K562 (cell line): ENCODE measurements at regions not wholly inside any gene's neighbourhood (a gene's known extent, or its start where the extent isn't known, plus 50 kb on each side); places are given as distances from the start of the nearest gene placed in this dataset.

Experiments
- ARNT ChIP-seq, 2 experiments: fragments of 450-650 bp; IDR thresholded peaks; 2 replicates each; pipeline ENCODE4 v1.6.1; 2016; ENCODE audit warnings: mild to moderate bottlenecking in 1 of 2
- BHLHE40 ChIP-seq: IDR thresholded peaks from 2 replicates; pipeline ENCODE4 v1.6.1; 2011; ENCODE audit warnings: low read length, improper control_type of control experiment
- CEBPG ChIP-seq, 3 experiments: fragments of 200-800 bp in 1 of 3; sonication (Bioruptor generic) in 1 of 3; sonication (generic) in 1 of 3; formaldehyde crosslinking in 1 of 3; IDR thresholded peaks in 2 of 3; conservative IDR thresholded peaks in 1 of 3; 2 replicates each; pipeline versions ENCODE4 v1.6.1 to v1.8.0; 2016 to 2022; ENCODE audit warnings: missing compliant biosample characterization in 2 of 3, missing genetic modification characterization in 2 of 3, mild to moderate bottlenecking in 1 of 3, missing genetic modification reagents in 1 of 3
- CTBP1 ChIP-seq: fragments of 450-650 bp; IDR thresholded peaks from 2 replicates; pipeline ENCODE4 v1.6.1; 2016; ENCODE audit warnings: borderline replicate concordance
- DPF2 ChIP-seq: fragments of 450-650 bp; IDR thresholded peaks from 2 replicates; pipeline ENCODE4 v1.6.1; 2016
- FOSL1 ChIP-seq: fragments of 200-800 bp; sonication (Bioruptor generic); conservative IDR thresholded peaks from 2 replicates; pipeline ENCODE4 v1.6.1; 2016; ENCODE audit warnings: missing genetic modification characterization, missing compliant biosample characterization
- GABPA ChIP-seq: fragments of 200-800 bp; sonication (Bioruptor generic); conservative IDR thresholded peaks from 2 replicates; pipeline ENCODE4 v1.6.1; 2016; ENCODE audit warnings: low read depth, missing genetic modification characterization, missing compliant biosample characterization
- GATAD2A ChIP-seq: fragments of 450-650 bp; IDR thresholded peaks from 2 replicates; pipeline ENCODE4 v1.6.1; 2017
- HEY1 ChIP-seq: fragments of 250-450 bp; sonication (Bioruptor Pico); IDR thresholded peaks from 2 replicates; pipeline ENCODE4 v1.5.0; 2020; ENCODE audit warnings: mild to moderate bottlenecking, moderate library complexity, borderline replicate concordance
- HNRNPLL ChIP-seq: fragments of 200-400 bp; formaldehyde crosslinking; IDR thresholded peaks from 2 replicates; pipeline ENCODE4 v1.6.1; 2017; ENCODE audit warnings: low read length, low read depth, mild to moderate bottlenecking; ENCODE audit not compliant: poor library complexity, severe bottlenecking
- JUN ChIP-seq, 2 experiments: sonication (generic) in 1 of 2; formaldehyde crosslinking in 1 of 2; IDR thresholded peaks; 2 replicates each; pipeline versions ENCODE4 v1.6.1 to v1.8.0; 2012 to 2022; ENCODE audit warnings: borderline replicate concordance in 2 of 2, mild to moderate bottlenecking in 2 of 2, improper control_type of control experiment in 1 of 2, low read depth in 1 of 2, low read length in 1 of 2, missing genetic modification reagents in 1 of 2
- JUND ChIP-seq, 2 experiments: IDR thresholded peaks; 2 replicates in 1 of 2; 3 replicates in 1 of 2; pipeline ENCODE4 v1.6.1; 2011; ENCODE audit warnings: borderline replicate concordance in 2 of 2, low read depth in 2 of 2, low read length in 2 of 2, improper control_type of control experiment in 1 of 2, missing biosample characterization in 1 of 2, missing genetic modification characterization in 1 of 2, missing genetic modification reagents in 1 of 2
- MTA2 ChIP-seq: fragments of 450-650 bp; IDR thresholded peaks from 2 replicates; pipeline ENCODE4 v1.6.1; 2016; ENCODE audit warnings: low read depth
- PML ChIP-seq: IDR thresholded peaks from 2 replicates; pipeline ENCODE4 v1.6.1; 2012; ENCODE audit warnings: low read length, inconsistent platforms
- POLR2AphosphoS5 ChIP-seq: IDR thresholded peaks from 2 replicates; pipeline ENCODE4 v1.6.1; 2011; ENCODE audit warnings: mild to moderate bottlenecking, low read depth, low read length, moderate library complexity; ENCODE audit not compliant: control insufficient read depth, insufficient read depth
- PTBP1 ChIP-seq: fragments of 200-400 bp; formaldehyde crosslinking; IDR thresholded peaks from 2 replicates; pipeline ENCODE4 v1.6.1; 2017; ENCODE audit warnings: low read depth, low read length
- RUNX1 ChIP-seq: sonication (generic); IDR thresholded peaks from 2 replicates; pipeline ENCODE4 v1.6.1; 2016; ENCODE audit warnings: antibody characterized with exemption, low read depth
- SMAD4 ChIP-seq: fragments of 250-450 bp; sonication (Bioruptor Pico); conservative IDR thresholded peaks from 2 replicates; pipeline ENCODE4 v1.8.0; 2021; ENCODE audit warnings: inconsistent platforms, mild to moderate bottlenecking, moderate library complexity
- SNIP1 ChIP-seq: fragments of 450-650 bp; IDR thresholded peaks from 2 replicates; pipeline ENCODE4 v1.7.1; 2017; ENCODE audit warnings: low read depth, mild to moderate bottlenecking
- TGIF2 ChIP-seq: sonication (generic); formaldehyde crosslinking; IDR thresholded peaks from 2 replicates; pipeline ENCODE4 v1.8.1; 2022; ENCODE audit warnings: mild to moderate bottlenecking, missing genetic modification reagents, moderate library complexity
- ZEB2 ChIP-seq: fragments of 450-650 bp; IDR thresholded peaks from 2 replicates; pipeline ENCODE4 v1.6.1; 2016
- ZFP91 ChIP-seq: sonication (generic); formaldehyde crosslinking; IDR thresholded peaks from 2 replicates; pipeline ENCODE4 v1.8.0; 2022; ENCODE audit warnings: mild to moderate bottlenecking, missing genetic modification reagents
- ZKSCAN3 ChIP-seq: fragments of 250-450 bp; sonication (Bioruptor Pico); IDR thresholded peaks from 2 replicates; pipeline ENCODE4 v1.4.0; 2020
- ZNF134 ChIP-seq: fragments of 250-450 bp; sonication (Bioruptor Pico); conservative IDR thresholded peaks from 2 replicates; pipeline ENCODE4 v1.4.0; 2020
- ZNF165 ChIP-seq: fragments of 250-450 bp; sonication (Bioruptor Pico); IDR thresholded peaks from 2 replicates; pipeline ENCODE4 v1.4.0; 2020; ENCODE audit warnings: borderline replicate concordance
- ZNF184 ChIP-seq: sonication (generic); formaldehyde crosslinking; IDR thresholded peaks from 2 replicates; pipeline ENCODE4 v1.5.0; 2020; ENCODE audit warnings: missing genetic modification reagents
- ZNF41 ChIP-seq: fragments of 250-450 bp; sonication (Bioruptor Pico); conservative IDR thresholded peaks from 2 replicates; pipeline ENCODE4 v1.4.0; 2020; ENCODE audit warnings: mild to moderate bottlenecking
- ZNF766 ChIP-seq: fragments of 200-800 bp; sonication (Bioruptor generic); conservative IDR thresholded peaks from 2 replicates; pipeline ENCODE4 v1.6.1; 2016; ENCODE audit warnings: missing genetic modification characterization, missing compliant biosample characterization
- ZNF785 ChIP-seq: fragments of 250-450 bp; sonication (Bioruptor Pico); IDR thresholded peaks from 2 replicates; pipeline ENCODE4 v1.4.0; 2020; ENCODE audit warnings: mild to moderate bottlenecking
- TF ChIP-seq, protein P1 (sequence below): sonication (generic); formaldehyde crosslinking; IDR thresholded peaks from 2 replicates; pipeline ENCODE4 v1.8.1; 2022; ENCODE audit warnings: missing genetic modification reagents

- TF ChIP-seq JUN (IDR thresholded peaks at IDR 0.05; ENCODE audit: borderline replicate concordance, low read depth, low read length) (0 out of 2 replicates have a peak, but pooled peaks have one; percentile 28), JUN (CRISPR knock-in tag; IDR thresholded peaks at IDR 0.05; ENCODE audit: borderline replicate concordance) (no peak), ZKSCAN3 (CRISPR knock-in tag) (no peak), RUNX1 (no peak), GATAD2A (no peak), PML (no peak), ZNF41 (CRISPR knock-in tag) (no peak), ZNF766 (peak; percentile 100), TGIF2 (no peak), MTA2 (no peak), ZNF785 (CRISPR knock-in tag) (no peak), CEBPG (CRISPR knock-in tag; IDR thresholded peaks at IDR 0.05) (no peak), CEBPG (tag; conservative IDR thresholded peaks at IDR 0.05 in 1 of 2, IDR thresholded peaks at IDR 0.05 in 1 of 2) (0 out of 4 replicates have a peak, but pooled peaks of 1 of the 2 experiments have one; percentile 8), ZNF184 (CRISPR knock-in tag) (no peak), POLR2AphosphoS5 (no peak), SNIP1 (no peak), HEY1 (CRISPR knock-in tag) (no peak), JUND (IDR thresholded peaks at IDR 0.05; ENCODE audit: borderline replicate concordance, low read depth, low read length) (no peak), JUND (tag; IDR thresholded peaks at IDR 0.05; ENCODE audit: borderline replicate concordance, low read depth, low read length) (no peak), ZNF134 (CRISPR knock-in tag) (no peak), ARNT (IDR thresholded peaks at IDR 0.05) (no peak), HNRNPLL (no peak), GABPA (tag) (peak; percentile 59), ZNF165 (CRISPR knock-in tag) (no peak), SMAD4 (CRISPR knock-in tag) (peak; percentile 32; the same call in 1 of the 2 replicates), CTBP1 (0 out of 2 replicates have a peak, but pooled peaks have one; percentile 14), BHLHE40 (peak; percentile 72), ZFP91 (CRISPR knock-in tag) (no peak), FOSL1 (tag) (0 out of 2 replicates have a peak, but pooled peaks have one; percentile 27), ZEB2 (0 out of 2 replicates have a peak, but pooled peaks have one; percentile 49), DPF2 (no peak), PTBP1 (no peak)
- TF ChIP-seq, protein P1, sequence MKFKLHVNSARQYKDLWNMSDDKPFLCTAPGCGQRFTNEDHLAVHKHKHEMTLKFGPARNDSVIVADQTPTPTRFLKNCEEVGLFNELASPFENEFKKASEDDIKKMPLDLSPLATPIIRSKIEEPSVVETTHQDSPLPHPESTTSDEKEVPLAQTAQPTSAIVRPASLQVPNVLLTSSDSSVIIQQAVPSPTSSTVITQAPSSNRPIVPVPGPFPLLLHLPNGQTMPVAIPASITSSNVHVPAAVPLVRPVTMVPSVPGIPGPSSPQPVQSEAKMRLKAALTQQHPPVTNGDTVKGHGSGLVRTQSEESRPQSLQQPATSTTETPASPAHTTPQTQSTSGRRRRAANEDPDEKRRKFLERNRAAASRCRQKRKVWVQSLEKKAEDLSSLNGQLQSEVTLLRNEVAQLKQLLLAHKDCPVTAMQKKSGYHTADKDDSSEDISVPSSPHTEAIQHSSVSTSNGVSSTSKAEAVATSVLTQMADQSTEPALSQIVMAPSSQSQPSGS (CRISPR knock-in tag) = no peak
These were observed 216.2 kb downstream of the HS3ST3A1 start (continued) for GRCh38 chr17:13385481-13385911.
